GM12891 (cell line): ENCODE measurements at regions not wholly inside any gene's neighbourhood (a gene's known extent, or its start where the extent isn't known, plus 50 kb on each side); places are given as distances from the start of the nearest gene placed in this dataset.

Experiments used
- PAX5 ChIP-seq: IDR thresholded peaks from 2 replicates; pipeline ENCODE4 v1.6.1; 2011; ENCODE audit warnings: low read length, moderate library complexity, mild to moderate bottlenecking; ENCODE audit not compliant: insufficient read depth, severe bottlenecking
- POLR2A ChIP-seq: IDR thresholded peaks from 2 replicates; pipeline ENCODE4 v1.6.1; 2011; ENCODE audit warnings: low read depth, low read length, control low read depth
- POLR2AphosphoS5 ChIP-seq: IDR thresholded peaks from 2 replicates; pipeline ENCODE4 v1.6.1; 2011; ENCODE audit warnings: low read depth, low read length, control low read depth
- POU2F2 ChIP-seq: IDR thresholded peaks from 2 replicates; pipeline ENCODE4 v1.6.1; 2011; ENCODE audit warnings: low read depth, mild to moderate bottlenecking, control low read depth, low read length, moderate library complexity
- SPI1 ChIP-seq: IDR thresholded peaks from 2 replicates; pipeline ENCODE4 v1.6.1; 2011; ENCODE audit warnings: low read depth, low read length, control low read depth
- TAF1 ChIP-seq: IDR thresholded peaks from 2 replicates; pipeline ENCODE4 v1.6.1; 2011; ENCODE audit warnings: low read depth, low read length, control low read depth

- TF ChIP-seq POLR2A = no peak
- no peak for TF ChIP-seq TAF1
- no peak for TF ChIP-seq POLR2AphosphoS5
- no peak for TF ChIP-seq SPI1
- no peak for TF ChIP-seq PAX5
- no peak for TF ChIP-seq POU2F2
Observed at GRCh38 chr1:82441402-82441801, 640.7 kb downstream of the ADGRL2 start.
